Activated gamma-delta T cell treated with Interleukin-2 at 50 U/mL for 16 hours (primary cell): ENCODE measurements at regions not wholly inside any gene's neighbourhood (a gene's known extent, or its start where the extent isn't known, plus 50 kb on each side); places are given as distances from the start of the nearest gene placed in this dataset.
"Not testable (repeated sequence)": the region's sequence is repeated elsewhere in the genome, so short reads cannot be mapped to it uniquely, and the experiment has no call there.

Source experiments
- DNase-seq: peaks from one replicate; pipeline ENCODE4 v3.0.0-alpha.2; 2020

DNA sequence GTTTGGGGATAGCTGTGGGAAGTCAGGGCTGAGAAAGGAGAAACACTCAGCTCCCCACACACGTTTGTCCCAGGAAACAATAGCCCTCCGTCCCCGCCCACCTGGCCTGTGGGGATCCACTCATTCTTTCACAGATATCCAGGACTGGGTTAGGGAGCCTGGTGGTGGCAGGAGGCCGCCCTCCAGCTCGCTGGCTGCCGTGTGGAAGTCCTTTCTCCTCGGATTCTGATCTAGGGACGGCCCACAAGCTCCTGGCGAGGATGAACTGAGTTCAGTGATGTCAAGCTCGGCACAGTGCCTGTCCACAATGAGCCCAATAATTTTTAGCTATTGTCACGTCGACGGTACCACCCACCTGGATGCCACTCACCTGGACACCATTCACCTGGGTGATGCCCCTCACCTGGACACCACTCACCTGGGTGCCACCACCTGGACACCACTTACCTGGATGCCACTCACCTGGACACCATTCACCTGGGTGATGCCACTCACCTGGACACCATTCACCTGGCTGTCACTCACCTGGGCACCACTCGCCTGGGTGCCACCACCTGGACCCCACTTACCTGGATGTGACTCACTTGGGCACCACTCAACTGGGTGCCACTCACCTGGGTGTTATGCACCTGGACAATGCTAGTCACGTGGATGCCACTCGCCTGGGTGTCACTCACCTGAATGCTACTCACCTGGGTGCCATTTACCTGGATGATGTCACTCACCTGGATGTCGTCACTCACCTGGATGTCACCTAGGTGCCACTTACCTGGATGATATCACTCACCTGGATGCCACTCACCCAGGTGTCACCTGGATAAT, 172.5 kb upstream of the FOXF1 start:
- DNase-seq = no peak

DNA sequence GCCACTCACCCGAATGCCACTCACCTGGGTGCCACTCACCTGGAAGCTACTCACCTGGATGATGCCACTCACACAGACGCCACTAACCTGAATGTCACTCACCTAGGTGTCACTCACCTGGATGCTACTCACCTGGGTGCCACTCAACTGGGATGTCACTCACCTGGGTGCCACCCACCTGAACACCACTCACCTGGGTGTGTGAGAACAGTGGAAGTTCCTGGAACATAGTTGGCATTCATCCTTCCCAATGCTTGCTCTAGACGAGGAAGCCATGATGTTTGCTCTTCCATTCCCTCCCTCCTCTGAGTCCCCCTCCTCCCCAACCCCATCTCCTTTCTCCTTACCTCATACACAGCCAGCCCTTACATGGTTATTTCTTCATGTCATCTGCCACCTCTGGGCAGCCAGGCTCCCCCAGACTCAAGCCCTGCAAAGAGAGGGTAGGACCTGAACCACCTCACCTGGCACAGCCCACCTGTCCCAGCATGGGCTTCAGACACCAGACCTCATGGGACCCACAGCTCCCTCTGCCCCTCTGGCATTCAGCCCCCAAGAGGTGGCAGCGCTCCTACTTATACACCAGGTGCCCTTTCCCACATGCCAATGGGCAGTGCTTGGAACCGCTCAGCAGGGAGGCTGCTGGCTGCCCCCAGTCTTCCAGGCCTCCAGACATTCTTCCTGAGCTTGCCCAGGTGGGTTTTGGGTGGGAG, 171.8 kb upstream of the FOXF1 start:
- no peak for DNase-seq

DNA sequence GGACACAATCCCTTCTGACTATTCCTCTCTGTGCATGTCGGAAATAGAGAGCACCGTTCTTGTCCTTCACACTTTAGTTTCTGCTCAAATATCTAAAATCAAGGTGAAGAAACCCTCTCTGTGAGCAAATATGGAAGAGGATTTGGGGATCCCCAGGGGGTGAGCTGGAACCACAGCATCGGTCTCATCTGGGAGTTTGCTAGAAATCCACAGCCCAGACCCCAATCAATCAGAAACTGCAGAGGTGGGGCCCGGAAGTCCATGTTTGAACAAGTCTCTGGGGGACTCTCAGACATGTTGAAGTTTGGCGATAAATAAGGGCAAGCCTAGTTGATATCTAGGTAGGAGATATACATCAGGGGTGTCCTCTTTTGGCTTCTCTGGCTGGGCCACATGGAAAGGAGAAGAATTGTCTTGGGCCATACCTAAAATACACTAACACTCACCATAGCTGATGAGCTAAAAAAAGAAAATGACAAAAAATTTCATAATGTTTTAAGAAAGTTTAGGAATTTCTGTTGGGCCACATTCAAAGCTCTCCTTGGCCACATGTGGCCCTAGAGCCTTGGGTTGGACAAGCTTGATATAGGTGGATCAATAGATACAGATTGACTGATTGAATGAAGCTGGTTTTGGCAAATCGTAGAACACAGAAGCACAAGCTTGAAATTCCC, 168.0 kb upstream of the FOXF1 start:
- DNase-seq = no peak

DNA sequence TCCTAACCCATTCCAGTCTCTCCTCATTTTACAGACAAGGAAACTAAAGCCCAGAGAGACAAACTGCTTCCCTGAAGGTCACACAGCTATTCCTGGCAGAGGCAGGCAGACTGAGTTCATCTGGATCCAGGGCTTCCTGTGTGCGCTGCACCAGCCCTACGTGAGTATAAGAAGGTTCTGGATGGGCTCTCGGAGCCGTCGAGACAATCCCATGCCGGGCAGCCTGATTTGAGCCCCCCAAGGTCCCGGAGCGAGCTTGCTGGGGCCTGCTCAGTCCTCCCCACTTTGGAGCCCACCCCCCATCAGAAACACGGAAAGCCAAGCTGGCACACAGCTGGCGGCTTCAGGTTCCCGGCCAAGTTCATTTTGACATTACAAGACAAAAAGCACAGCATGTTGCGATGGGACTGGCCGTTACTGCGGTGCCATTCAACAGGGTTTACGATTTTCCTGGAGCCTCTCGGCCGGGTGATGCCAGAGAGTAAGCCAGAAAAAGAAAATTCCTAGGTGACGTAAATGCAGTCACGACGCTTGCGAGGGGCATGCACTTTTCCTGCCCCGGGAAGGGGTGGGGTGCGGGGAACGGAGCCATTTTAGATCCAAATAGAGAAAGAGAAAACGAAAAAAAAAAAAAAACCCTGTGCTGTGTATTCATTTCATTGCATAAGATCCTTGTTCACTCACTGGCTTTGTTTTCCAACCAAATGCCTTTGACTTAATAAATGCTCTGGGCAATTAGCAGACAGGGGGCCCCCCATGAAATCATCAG, 167.1 kb upstream of the FOXF1 start:
- DNase-seq = no peak

DNA sequence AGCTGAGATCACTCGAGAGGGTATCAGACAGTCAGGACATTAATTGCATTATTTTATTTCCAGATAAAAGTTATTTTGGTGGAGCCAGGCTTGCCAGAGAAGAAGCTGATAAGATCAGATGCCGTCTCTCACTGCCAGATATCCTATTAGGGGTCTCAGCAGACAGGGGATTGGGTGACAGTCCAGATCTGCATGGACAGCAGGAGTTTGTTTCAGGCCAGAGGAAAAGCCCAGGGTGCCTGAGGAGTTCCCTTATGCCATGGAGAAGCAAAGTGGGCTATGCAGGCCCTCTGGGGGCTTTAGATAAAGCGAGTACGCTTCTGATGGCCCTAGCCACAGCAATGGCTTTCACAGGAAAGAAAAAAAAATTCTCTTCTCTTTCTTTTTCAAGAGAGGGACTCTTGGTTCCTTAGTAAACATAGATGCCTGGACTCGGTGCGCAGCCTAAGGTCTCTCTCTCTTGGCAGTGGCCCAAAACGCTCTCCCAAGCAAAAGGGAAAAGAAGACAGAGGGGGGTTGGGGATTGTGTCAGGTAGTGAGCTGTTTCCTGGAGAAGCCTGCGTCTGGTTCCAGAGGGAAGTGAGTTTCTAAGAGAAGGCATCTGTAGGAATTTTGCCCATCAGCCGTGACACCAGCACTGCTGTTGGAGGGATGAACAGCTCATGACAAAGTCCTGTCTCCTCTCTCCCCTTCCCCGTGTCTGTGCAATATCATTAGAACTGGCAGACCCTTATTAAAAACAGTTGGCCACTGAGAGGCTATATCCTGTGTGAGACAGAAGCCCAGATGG, 166.3 kb upstream of the FOXF1 start:
- DNase-seq = no peak

DNA sequence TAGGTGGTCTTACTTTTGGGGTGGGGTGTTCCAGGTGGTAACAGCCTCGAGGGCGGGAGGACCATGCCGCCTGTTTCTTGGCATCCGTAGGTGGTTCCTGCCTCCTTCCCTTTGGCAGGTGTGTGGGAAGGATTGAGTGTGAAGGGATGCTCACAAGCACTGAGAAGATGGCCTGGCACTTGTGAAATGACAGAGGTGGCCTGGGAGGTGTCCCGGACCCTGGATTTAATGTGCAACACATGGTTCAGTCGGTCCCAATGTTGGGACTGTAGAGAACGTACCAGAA, 165.8 kb upstream of the FOXF1 start:
- DNase-seq = no peak

DNA sequence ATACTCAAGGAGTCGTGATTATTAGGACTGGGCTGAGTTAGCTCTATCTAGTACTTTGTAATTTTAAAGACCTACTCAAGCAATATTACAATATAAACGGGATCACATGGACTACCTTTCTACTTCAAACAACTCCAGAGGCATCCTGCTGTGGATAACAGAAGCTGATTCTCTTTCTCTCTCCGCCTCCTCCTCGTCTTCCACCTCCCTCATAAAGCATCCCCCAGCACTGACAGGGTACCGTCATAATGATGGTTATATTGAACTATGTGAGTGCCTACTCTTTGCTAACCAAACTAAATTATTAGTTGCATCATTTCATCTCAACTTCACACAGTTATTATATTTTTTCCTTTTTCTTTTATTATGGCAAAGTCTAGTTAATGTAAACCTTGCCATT, 165.4 kb upstream of the FOXF1 start:
- DNase-seq = no peak

DNA sequence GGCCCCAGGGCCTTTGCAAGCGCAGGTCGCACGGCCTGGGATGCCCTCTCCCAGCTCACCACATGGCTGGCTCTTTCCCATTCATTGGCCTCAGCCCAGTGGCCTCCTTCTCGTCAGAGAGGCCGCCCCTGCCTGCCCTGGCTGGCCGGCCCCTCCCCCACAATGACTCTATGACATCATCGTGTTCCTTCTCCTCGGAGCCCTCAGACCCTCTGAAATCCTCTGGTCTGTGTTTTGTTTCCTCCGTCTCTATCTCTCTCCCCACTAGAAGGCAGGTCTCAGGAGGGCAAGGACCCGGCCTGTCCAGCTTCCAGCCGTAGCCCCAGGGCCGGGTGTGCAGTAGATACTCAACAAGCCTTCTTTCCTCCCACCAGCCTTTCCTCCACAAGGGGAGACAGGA, 164.8 kb upstream of the FOXF1 start:
- no peak for DNase-seq

DNA sequence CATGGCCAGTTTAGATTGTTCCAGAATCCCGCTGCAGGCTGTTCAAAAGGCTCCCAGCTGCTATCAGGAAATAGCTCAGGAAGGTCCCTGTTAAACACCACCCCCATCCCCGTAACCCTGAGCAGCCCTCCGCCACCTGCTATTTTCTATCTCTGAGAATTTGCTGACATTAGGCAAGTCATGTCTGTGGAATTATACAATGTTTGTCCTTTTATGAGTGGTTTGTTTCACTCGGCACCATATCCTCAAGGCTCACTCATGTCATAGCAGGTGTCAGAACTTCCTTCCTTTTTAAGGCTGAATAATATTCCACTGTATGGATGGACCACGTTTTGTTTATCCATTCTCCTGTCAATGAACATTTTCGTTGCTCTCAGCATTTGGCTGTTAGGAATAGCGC, 164.3 kb upstream of the FOXF1 start:
- DNase-seq = no peak

DNA sequence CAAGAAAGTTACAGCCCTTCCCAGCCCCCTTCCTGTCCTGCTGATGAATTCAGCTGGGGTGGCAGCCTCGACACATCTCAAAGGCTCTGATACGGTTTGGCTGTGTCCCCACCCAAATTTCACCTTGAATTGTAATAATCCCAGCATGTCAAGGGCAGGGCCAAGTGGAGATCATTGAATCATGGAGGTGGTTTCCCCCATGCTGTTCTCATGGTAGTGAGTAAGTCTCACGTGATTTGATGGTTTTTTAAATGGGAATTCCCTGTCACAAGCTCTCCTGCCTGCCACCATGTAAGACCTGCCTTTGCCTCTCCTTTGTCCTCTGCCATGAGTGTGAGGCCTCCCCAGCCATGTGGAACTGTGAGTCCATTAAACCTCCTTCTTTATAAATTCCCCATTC, 163.2 kb upstream of the FOXF1 start:
- no peak for DNase-seq

DNA sequence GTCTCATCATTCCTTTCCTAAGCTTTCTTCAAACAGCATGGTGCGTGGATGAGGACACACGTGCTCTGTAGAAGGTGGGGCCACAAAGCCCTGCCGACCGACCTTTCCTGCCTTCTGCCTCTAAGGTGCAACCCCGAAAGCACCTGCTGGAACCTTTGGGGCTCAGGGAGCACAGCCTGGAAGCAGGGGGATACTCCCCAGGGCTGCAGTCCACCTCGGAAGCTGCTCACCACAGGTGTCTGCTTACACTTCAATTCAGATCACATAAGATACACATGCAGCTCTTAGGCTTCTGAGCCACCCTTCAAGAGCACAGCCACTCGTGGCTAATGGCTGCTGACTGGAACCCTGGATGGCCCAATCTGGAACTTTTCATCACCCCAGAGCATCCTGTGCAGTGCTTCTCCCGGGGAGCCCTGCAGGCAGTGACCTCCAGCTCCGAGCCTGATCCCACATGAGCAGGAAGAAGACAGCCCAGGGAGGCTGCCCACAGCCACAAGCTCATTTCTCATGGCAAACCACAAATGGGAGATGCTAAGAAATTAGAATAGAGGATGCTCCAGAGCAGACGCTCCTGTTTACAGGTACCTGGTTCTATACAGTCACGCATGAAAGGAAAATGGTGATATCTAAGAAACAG, 162.3 kb upstream of the FOXF1 start:
- no peak for DNase-seq

DNA sequence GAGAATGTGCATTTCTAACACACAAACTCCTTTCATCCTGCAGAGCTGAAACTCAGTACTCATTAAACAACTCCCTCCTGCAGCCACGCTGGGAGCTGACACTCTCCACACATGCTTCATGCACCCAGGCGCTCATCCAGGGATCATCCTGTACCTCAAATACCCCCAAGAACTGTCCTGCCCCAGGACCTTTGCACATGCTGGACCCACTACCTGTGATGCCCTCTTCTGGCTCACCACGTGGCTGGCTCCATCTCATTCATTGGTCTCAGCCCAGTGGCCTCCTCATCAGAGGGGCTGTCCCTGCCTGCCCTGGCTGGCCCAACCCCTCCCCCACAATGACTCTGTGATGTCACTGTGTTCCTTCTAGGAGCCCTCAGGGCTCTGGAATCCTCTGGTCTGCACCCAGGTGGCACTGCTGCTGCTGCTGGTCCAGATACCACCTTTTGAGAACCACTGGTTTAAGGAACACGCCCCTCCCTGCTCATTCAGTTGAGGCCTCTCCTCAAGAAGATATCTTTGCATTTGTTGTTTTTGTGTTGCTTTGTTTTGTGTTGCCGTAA, 160.9 kb upstream of the FOXF1 start:
- DNase-seq = no peak

DNA sequence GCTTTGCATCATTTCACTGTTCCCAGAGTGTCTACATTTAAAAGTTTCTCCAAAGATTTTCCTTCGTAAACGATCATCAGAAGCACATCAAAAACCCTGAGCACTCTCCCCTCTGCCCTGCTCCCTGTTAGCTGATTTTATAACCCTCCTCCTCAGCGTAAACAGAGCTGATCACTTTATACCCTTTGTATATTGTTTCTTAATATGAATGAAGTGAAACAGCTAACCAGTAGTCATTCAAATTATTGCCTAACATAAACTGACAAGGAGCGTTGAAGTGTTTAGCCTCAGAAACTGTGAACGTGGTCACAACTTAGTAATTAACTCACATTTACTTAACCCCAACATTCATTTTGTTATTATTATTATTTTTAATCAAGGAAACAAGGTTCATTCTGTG, 160.0 kb upstream of the FOXF1 start:
- DNase-seq = no peak

DNA sequence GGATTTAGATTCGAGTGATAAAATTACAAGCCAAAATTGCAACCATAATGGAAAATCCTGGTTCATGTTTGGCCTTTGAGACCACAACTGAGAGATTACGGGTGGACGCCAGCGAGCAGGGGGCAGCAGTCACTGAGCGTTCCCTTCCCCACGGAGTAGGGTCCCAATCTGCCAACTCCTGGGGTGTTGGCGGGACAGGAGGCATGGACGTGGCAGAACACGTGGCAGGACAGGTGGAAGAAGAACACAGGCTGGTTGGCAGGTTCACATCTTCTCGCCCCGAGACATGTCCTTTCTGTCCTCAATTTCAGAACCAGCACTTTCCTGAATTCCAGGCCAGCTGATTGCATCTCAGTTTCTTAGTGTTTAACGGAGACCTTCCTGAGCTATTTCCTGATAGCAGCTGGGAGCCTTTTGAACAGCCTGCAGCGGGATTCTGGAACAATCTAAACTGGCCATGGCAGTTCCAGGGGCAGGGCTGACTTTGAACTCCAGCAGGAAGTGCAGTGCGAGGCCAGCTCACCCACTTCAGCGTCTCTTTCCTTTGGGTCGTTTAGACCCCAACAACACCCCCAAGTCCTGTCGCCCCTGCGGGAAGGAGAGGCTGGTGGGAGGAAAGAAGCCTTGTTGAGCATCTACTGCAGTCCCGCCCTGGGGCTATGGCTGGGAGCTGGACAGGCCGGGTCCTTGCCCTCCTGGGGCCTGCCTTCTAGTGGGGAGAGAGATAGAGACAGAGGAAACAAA, 159.1 kb upstream of the FOXF1 start:
- DNase-seq = no peak

DNA sequence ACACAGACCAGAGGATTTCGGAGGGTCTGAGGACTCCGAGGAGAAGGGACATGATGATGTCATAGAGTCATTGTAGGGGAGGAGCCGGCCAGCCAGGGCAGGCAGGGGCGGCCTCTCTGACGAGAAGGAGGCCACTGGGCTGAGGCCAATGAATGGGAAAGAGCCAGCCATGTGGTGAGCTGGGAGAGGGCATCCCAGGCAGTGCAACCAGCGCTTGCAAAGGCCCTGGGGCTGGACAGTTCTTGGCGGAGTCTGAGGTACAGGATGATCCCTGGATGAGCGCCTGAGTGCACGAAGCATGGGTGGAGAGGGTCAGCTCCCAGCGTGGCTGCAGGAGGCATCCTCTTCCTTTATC, 158.6 kb upstream of the FOXF1 start:
- not testable (repeated sequence) for DNase-seq

DNA sequence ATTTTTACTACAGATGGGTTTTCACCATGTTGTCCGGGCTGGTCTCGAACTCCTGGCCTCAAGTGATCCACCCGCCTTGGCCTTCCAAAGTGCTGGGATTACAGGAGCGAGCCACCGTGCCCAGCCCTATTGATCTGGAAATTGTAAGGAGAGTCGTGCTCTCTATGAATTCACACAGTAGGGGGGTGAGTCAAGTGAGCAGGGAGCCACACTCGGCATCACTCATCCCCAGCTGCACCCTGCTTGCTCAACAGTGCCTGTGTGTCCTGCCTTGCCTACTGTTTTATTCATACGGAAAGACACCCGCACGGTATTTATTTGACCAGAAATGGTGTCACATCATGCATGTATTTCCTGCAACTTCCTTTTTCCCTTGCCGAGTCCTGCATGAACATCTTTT, 157.2 kb upstream of the FOXF1 start:
- DNase-seq = no peak

DNA sequence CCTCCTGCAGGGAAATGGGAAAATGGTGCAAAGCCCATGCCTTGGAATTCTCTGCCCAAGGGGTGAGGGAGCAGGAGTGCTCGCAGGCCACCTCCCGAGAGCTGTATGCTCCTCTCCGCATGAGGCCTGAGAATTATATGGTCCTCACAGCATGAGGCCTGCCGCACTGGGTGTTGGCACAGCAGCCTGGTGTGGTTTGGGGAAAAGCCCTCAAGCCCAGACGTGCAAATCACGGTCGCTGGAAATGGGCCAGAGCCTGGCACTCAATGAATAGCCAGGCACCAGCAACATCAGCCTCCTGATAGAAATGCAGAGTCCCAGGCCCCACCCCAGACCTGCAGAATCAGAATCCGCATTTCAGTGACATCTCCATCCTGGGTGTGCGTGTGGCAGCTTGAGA, 156.4 kb upstream of the FOXF1 start:
- no peak for DNase-seq

DNA sequence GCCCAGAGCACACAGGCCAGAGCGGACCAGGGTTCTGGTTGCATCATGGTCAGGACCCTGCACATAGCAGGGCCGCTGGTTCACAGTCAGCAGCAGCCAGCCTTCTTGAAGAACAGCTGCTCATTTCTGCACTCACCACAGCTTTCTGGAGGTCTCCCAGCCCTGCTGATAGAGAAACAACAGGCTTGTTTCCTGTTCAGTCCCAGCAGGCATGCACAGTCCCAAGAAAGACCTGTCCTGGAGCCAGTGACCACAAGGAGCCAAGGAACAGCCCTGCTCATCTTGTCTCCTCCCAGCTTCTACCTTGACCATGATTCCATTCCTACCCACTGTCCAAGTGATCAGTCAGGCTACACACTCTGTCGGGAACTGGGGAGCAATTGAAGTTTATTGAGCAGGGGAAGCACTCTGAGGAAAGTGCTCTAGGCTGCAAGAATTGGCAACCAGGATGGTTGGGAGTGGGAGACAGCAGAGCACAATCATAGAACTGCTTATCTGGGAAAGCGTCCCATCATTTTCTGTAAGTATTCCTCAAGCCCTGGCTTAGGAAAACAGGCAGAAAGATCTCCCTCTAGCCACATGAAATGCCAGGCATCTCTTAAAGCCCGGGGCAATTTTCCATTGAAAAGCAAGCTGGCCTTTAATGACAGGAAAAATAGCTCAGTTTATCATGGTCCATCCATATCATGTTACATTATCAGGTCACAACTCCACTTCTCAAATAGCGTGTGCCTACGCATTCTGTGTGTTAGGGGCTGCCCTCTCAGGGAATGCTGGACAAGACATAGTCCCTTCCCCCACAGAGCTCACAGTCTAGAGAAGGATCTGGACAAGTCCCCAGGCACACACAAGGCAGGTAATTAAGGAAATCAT, 155.4 kb upstream of the FOXF1 start:
- DNase-seq = no peak

DNA sequence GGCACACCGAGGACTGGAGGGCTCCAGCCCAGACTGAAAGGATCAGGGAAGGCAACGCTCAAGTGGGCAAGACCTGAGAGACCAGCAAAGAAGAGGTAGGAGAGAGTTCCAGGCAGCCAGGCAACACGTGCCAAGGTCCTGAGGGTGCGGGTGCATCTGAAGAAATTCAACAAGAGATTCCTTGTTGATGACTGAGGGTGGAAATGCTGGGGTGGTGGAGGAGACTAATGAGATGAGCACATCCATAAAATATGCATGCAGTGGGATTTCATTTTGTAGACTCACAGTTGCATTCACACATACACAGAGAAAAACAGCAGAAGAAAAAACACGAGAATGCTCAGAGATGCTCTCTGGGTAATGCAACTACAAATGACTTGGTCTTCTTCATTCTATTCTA, 154.8 kb upstream of the FOXF1 start:
- no peak for DNase-seq

DNA sequence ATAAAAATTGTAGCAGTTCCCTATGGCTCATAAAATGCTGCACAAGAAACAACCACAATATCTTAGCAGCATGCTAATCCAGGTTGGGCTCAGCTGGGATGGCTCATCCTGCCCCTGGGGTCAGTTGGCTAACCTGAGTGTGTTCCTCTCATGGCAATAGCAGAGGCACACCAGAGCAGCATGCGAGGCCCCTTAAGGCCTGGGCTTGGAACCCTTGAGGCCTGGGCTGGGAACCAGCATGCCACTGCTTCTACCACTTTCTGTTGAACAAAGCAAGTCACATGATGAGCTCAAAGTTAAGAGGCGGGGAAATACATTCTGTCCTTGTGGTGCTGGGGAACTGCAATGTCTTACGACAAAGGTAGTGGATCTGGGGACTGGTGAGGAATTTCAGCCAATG, 154.4 kb upstream of the FOXF1 start:
- no peak for DNase-seq
